ENCODE measurements at regions not wholly inside any gene's neighbourhood (a gene's known extent, or its start where the extent isn't known, plus 50 kb on each side); places are given as distances from the start of the nearest gene placed in this dataset.

DNA sequence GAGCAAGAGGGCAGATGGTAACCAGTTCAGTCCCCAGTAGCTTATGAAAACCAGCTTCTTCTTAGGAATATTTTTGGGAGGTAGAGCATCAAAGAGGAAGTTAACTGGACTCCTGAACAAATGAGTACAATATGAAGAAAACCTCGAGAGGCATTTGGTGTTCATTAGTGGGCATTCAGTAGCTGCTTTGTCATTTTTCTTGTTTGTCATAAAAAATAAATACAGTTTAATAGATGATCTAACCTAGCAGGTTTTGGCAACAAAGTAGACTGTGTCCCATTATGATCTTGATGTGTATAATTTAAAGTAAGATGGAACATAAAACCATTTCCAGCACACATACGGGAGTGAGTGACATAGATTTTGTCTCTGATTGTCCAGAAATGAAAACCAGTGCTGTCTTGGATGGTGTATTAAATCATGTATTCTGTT, 173.1 kb downstream of the HS3ST3A1 start:
- peaks cover 0 to 5% (median 0%) of the 10 kb centered on the region in 4 donors for H3K9me3 ChIP-seq
- no peak for TF ChIP-seq EP300 (IDR thresholded peaks at IDR 0.05)
- TF ChIP-seq, protein P1, sequence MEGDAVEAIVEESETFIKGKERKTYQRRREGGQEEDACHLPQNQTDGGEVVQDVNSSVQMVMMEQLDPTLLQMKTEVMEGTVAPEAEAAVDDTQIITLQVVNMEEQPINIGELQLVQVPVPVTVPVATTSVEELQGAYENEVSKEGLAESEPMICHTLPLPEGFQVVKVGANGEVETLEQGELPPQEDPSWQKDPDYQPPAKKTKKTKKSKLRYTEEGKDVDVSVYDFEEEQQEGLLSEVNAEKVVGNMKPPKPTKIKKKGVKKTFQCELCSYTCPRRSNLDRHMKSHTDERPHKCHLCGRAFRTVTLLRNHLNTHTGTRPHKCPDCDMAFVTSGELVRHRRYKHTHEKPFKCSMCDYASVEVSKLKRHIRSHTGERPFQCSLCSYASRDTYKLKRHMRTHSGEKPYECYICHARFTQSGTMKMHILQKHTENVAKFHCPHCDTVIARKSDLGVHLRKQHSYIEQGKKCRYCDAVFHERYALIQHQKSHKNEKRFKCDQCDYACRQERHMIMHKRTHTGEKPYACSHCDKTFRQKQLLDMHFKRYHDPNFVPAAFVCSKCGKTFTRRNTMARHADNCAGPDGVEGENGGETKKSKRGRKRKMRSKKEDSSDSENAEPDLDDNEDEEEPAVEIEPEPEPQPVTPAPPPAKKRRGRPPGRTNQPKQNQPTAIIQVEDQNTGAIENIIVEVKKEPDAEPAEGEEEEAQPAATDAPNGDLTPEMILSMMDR (IDR thresholded peaks at IDR 0.05), result no peak
- TF ChIP-seq POLR2A (IDR thresholded peaks at IDR 0.05), result no peak
- no peaks in the 10 kb centered on the region for H3K27me3 ChIP-seq
- H3K27ac ChIP-seq, result no peak overlapping the region
- H3K36me3 ChIP-seq, result no peaks in the 10 kb centered on the region
- peaks cover 0 to 7% (median 0%) of the 10 kb centered on the region in 4 donors for H3K4me1 ChIP-seq
- no peak overlapping the region for H3K4me3 ChIP-seq
- WGBS, 2 donors, result 73 to 78% methylated on average over 2 of the region's 2 CpGs
- DNase-seq (ENCODE audit: low spot score in 2 of 2), result no peak

DNA sequence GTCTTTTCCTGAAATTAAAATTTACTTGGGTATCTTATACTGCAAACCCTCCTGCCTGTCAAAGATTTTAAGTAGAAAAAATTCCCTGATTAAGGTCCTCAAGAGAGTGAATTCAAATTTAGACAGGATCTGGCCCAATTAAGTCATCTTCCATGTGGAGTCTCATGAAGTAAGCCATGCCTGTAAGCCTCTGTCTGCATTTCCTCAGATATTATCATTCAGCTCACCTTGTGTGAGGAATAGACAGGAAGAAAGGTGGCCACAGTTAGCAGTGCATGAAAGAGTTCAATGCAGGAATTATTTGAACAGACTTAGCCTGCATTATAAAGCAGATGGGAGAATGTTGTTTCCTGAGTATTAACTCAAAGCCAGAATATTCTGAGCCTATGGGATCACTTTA, 174.7 kb downstream of the HS3ST3A1 start:
- peaks cover 0 to 7% (median 0%) of the 10 kb centered on the region in 4 donors for H3K4me1 ChIP-seq
- TF ChIP-seq, protein P1 (IDR thresholded peaks at IDR 0.05), result no peak
- no peak for TF ChIP-seq EP300 (IDR thresholded peaks at IDR 0.05)
- no peak for TF ChIP-seq POLR2A (IDR thresholded peaks at IDR 0.05)
- no peaks in the 10 kb centered on the region for H3K27me3 ChIP-seq
- H3K9me3 ChIP-seq, result no peaks in the 10 kb centered on the region
- no peak overlapping the region for H3K27ac ChIP-seq
- H3K4me3 ChIP-seq, result no peak overlapping the region
- no peak for DNase-seq (ENCODE audit: low spot score in 2 of 2)
- no peaks in the 10 kb centered on the region for H3K36me3 ChIP-seq

DNA sequence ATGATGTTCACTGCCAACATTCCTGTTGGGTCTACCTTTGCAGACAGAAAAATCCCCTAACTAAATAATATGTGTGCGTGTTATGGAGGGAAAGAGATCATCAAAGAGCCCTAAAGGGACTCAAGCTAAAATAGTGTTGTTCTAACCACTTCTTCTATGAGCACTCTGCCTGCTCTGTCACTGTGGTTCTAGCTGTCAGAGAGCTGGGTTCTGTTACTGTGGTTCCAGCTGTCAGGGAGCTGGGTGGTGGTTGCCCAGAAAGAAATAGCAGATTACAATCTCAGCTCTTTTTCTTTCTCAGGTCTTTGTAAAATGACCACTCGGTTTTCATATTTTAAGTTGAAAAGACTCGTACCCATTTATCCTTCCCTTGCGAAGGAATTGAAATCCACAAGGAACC, 176.3 kb downstream of the HS3ST3A1 start:
- Histone ChIP-seq H3K9me3 (no peaks in the 10 kb centered on the region), H3K27ac (no peak overlapping the region), H3K4me1 (peaks cover 0 to 7% (median 0%) of the 10 kb centered on the region in 4 donors), H3K36me3 (no peaks in the 10 kb centered on the region), H3K4me3 (no peak overlapping the region), H3K27me3 (no peaks in the 10 kb centered on the region)
- no peak for DNase-seq (ENCODE audit: low spot score in 2 of 2)
- WGBS, 2 donors, result 95% methylated on average over 4 of the region's 4 CpGs
- TF ChIP-seq, protein P1 (IDR thresholded peaks at IDR 0.05), result no peak
- TF ChIP-seq POLR2A (IDR thresholded peaks at IDR 0.05) (no peak), EP300 (IDR thresholded peaks at IDR 0.05) (no peak)

DNA sequence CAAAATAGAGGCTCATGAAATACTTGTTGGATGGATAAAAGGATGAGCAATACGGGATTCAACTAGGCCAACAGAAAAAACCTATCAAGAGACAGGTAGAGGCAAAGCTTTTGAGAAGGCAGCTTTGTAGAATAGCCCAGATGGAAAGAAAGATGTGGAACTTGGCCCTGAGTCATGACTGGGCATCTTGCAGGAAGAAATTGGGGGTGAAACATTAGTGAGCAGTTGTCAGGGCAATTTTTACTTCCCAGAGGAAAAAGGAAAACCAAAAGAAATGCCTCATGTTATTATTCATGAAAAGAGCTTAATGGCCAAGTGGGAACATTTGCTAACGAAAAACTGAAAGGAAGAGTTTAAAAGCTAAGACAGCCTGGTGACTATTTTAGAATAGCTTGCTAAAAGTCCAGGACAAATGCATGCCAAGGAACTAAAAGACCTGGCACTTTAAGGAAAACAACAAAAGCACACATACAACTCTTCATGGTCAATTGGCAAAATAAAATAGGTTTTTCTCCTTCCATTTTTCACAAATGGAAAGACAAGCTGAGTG, 180.1 kb downstream of the HS3ST3A1 start:
- Histone ChIP-seq H3K27me3 (no peaks in the 10 kb centered on the region), H3K27ac (no peak overlapping the region), H3K4me1 (no peaks in the 10 kb centered on the region), H3K36me3 (no peaks in the 10 kb centered on the region), H3K9me3 (no peaks in the 10 kb centered on the region), H3K4me3 (no peak overlapping the region)
- no peak for DNase-seq (ENCODE audit: low spot score in 2 of 2)
- TF ChIP-seq POLR2A (IDR thresholded peaks at IDR 0.05), result no peak
- TF ChIP-seq, protein P1 (IDR thresholded peaks at IDR 0.05), result no peak
- no peak for TF ChIP-seq EP300 (IDR thresholded peaks at IDR 0.05)
- WGBS, 2 donors, result 71 to 75% methylated on average over 2 of the region's 2 CpGs

DNA sequence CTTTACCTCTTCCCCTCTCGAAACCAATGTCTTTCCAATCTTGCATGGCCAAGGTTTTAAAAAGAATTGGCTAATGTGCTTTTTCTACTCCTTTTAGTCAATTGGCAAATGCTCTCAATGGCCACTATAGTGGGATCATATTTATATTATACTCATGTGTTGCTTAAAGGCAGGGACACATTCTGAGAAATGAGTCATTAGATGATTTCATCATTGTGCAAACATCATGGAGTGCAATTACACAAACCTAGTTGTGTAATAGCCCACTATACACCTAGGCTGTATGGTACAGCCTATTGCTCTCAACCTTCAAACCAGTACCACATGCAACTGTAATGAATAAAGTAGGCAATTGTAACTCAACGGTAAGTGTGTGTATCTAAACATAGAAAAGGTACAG, 180.9 kb downstream of the HS3ST3A1 start:
- H3K4me3 ChIP-seq, result no peak overlapping the region
- DNase-seq (ENCODE audit: low spot score in 2 of 2), result no peak
- no peaks in the 10 kb centered on the region for H3K36me3 ChIP-seq
- TF ChIP-seq, protein P1 (IDR thresholded peaks at IDR 0.05), result no peak
- TF ChIP-seq POLR2A (IDR thresholded peaks at IDR 0.05), result no peak
- TF ChIP-seq EP300 (IDR thresholded peaks at IDR 0.05), result no peak
- 69 to 99% methylated on average over 2 of the region's 2 CpGs for WGBS, 2 donors
- H3K4me1 ChIP-seq, result peaks cover 0 to 5% (median 0%) of the 10 kb centered on the region in 4 donors
- no peak overlapping the region for H3K27ac ChIP-seq
- no peaks in the 10 kb centered on the region for H3K27me3 ChIP-seq
- no peaks in the 10 kb centered on the region for H3K9me3 ChIP-seq

Measured in tibial nerve (tissue), 4 donors.